ENCODE measurements at regions not wholly inside any gene's neighbourhood (a gene's known extent, or its start where the extent isn't known, plus 50 kb on each side); places are given as distances from the start of the nearest gene placed in this dataset.

DNA sequence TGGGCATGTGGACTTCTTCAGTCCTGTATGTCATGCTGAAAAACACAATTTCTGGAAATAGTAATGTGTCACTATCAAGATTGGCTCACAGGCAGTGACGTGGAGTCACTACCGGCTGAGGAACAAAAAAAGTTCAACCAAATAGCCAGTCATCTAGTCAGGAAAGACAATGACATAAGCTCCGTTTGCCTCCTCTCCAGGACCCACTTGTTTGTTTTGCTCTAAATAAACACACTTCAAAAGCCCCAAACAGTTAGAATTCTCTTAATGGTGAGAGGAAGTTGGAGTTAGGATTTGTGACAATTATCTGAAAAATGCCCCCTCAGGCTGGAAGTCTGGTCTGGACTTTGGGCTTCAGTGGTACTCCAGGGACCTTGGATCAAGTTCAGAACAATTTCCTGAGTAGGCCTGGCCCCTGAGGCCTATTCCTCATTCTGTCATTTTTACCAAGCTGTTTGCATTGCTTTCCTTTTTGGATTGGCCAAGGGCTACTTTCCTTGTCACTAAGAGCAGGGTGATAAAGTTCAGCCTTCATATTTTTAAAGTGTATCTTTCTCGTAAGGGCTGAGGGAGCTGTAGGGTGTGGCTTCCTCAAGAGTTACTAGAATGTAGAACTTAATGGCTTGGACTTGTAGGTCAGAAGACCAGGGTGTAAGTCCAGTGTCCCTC, 98.9 kb downstream of the EOMES start:
- intact Hi-C loops (cut with micrococcal nuclease; ENCODE audit: unreplicated experiment), result no loop called here
- Histone ChIP-seq H3K27ac (ENCODE audit: low read length) (peak overlapping the region; percentile 97), H3K9me3 (ENCODE audit: control insufficient read depth, insufficient read depth, low read depth, low read length) (no peaks in the 10 kb centered on the region; the same call in 1 of the 2 replicates), H3K27me3 (ENCODE audit: control insufficient read depth, insufficient read depth, low read length) (no peaks in the 10 kb centered on the region), H3K36me3 (ENCODE audit: control insufficient read depth, insufficient read depth, low read length) (no peaks in the 10 kb centered on the region), H3K4me1 (ENCODE audit: control insufficient read depth, insufficient read depth, low read length) (peaks cover 36% of the 10 kb centered on the region), H3K4me3 (ENCODE audit: low read depth in 2 of 2, low read length in 2 of 2) (no peak overlapping the region)
- no TSS peak for BruUV-seq (replicated peaks)
- no peak for ATAC-seq
- in situ Hi-C loops (cut with HindIII; ENCODE audit: low pct_unique_long_range_greater_than_20kb, low sequenced_read_pairs), result no loop called here
- DNase-seq (ENCODE audit: low read depth, low spot score), result no peak
- POLR2A ChIA-PET, result no interaction called here
- TF ChIP-seq TCF7L2 (IDR thresholded peaks at IDR 0.05; ENCODE audit: low read depth, low read length) (no peak), SIN3A (IDR thresholded peaks at IDR 0.05; ENCODE audit: borderline replicate concordance, insufficient read depth, low read depth, low read length) (no peak), POLR2AphosphoS5 (IDR thresholded peaks at IDR 0.05; ENCODE audit: low read depth, low read length) (no peak)
- TF ChIP-seq, protein P1, sequence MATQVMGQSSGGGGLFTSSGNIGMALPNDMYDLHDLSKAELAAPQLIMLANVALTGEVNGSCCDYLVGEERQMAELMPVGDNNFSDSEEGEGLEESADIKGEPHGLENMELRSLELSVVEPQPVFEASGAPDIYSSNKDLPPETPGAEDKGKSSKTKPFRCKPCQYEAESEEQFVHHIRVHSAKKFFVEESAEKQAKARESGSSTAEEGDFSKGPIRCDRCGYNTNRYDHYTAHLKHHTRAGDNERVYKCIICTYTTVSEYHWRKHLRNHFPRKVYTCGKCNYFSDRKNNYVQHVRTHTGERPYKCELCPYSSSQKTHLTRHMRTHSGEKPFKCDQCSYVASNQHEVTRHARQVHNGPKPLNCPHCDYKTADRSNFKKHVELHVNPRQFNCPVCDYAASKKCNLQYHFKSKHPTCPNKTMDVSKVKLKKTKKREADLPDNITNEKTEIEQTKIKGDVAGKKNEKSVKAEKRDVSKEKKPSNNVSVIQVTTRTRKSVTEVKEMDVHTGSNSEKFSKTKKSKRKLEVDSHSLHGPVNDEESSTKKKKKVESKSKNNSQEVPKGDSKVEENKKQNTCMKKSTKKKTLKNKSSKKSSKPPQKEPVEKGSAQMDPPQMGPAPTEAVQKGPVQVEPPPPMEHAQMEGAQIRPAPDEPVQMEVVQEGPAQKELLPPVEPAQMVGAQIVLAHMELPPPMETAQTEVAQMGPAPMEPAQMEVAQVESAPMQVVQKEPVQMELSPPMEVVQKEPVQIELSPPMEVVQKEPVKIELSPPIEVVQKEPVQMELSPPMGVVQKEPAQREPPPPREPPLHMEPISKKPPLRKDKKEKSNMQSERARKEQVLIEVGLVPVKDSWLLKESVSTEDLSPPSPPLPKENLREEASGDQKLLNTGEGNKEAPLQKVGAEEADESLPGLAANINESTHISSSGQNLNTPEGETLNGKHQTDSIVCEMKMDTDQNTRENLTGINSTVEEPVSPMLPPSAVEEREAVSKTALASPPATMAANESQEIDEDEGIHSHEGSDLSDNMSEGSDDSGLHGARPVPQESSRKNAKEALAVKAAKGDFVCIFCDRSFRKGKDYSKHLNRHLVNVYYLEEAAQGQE (IDR thresholded peaks at IDR 0.05; ENCODE audit: insufficient read depth in 1 of 2, low read depth in 2 of 2, low read length in 1 of 2), result no peak
- TF ChIP-seq, protein P2, sequence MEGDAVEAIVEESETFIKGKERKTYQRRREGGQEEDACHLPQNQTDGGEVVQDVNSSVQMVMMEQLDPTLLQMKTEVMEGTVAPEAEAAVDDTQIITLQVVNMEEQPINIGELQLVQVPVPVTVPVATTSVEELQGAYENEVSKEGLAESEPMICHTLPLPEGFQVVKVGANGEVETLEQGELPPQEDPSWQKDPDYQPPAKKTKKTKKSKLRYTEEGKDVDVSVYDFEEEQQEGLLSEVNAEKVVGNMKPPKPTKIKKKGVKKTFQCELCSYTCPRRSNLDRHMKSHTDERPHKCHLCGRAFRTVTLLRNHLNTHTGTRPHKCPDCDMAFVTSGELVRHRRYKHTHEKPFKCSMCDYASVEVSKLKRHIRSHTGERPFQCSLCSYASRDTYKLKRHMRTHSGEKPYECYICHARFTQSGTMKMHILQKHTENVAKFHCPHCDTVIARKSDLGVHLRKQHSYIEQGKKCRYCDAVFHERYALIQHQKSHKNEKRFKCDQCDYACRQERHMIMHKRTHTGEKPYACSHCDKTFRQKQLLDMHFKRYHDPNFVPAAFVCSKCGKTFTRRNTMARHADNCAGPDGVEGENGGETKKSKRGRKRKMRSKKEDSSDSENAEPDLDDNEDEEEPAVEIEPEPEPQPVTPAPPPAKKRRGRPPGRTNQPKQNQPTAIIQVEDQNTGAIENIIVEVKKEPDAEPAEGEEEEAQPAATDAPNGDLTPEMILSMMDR (IDR thresholded peaks at IDR 0.05), result no peak
- CTCF ChIA-PET, result no interaction called here

DNA sequence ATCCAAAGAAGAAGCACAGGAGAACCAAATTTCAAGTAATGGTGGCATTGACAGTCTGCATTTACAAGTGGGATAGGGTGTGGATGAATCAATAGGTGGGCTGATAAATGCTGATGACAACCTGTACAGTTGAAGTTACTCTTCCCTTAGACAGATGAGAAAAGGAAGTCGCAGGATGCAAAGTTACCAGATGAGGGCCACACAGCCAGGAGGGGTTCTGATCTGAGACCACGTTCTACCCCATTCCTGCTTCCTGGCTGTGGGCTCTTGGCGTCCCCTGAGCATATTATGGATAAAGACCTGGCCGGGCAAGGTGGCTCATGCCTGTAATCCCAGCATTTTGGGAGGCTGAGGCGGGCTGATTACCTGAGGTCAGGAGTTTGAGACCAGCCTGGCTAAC, 104.6 kb downstream of the EOMES start:
- BruUV-seq (replicated peaks), result no TSS peak
- POLR2A ChIA-PET, result no interaction called here
- Histone ChIP-seq H3K36me3 (ENCODE audit: control insufficient read depth, insufficient read depth, low read length) (no peaks in the 10 kb centered on the region), H3K4me3 (ENCODE audit: low read depth in 2 of 2, low read length in 2 of 2) (no peak overlapping the region), H3K9me3 (ENCODE audit: control insufficient read depth, insufficient read depth, low read depth, low read length) (peaks cover 8% of the 10 kb centered on the region; the same call in 1 of the 2 replicates), H3K4me1 (ENCODE audit: control insufficient read depth, insufficient read depth, low read length) (peaks cover 9% of the 10 kb centered on the region; the same call in 1 of the 2 replicates), H3K27me3 (ENCODE audit: control insufficient read depth, insufficient read depth, low read length) (no peaks in the 10 kb centered on the region), H3K27ac (ENCODE audit: low read length) (peak overlapping the region; percentile 72; the same call in 1 of the 2 replicates)
- in situ Hi-C loops (cut with HindIII; ENCODE audit: low pct_unique_long_range_greater_than_20kb, low sequenced_read_pairs), result no loop called here
- CTCF ChIA-PET, result no interaction called here
- TF ChIP-seq, protein P2 (IDR thresholded peaks at IDR 0.05), result peak; percentile 30; the same call in 1 of the 2 replicates
- TF ChIP-seq, protein P1 (IDR thresholded peaks at IDR 0.05; ENCODE audit: insufficient read depth in 1 of 2, low read depth in 2 of 2, low read length in 1 of 2), result no peak
- no peak for TF ChIP-seq SIN3A (IDR thresholded peaks at IDR 0.05; ENCODE audit: borderline replicate concordance, insufficient read depth, low read depth, low read length)
- no peak for DNase-seq (ENCODE audit: low read depth, low spot score)
- peak; percentile 63 for ATAC-seq
- intact Hi-C loops (cut with micrococcal nuclease; ENCODE audit: unreplicated experiment), result no loop called here

All from Panc1 (cell line).